MCF 10A (cell line): ENCODE measurements at regions not wholly inside any gene's neighbourhood (a gene's known extent, or its start where the extent isn't known, plus 50 kb on each side); places are given as distances from the start of the nearest gene placed in this dataset.

Experiments
- BruUV-seq: library from RNA; stranded (reverse); fragments of 400-500 nt; replicated peaks from 2 replicates; lab custom pipeline; 2021; lab: Mats Ljungman, UMichigan
- CTCF ChIA-PET: fragments of 300-600 bp; sonication (Branson Sonifier 250); formaldehyde crosslinking; extraction: SDS; loops from one replicate; lab custom pipeline; 2021; ENCODE audit warnings: antibody characterized with exemption, inconsistent platforms; lab: Yijun Ruan, JAX
- POLR2A ChIA-PET: fragments of 300-600, 350-650 bp; sonication (Branson Sonifier 250); formaldehyde crosslinking; extraction: SDS; loops from one replicate; lab custom pipeline; 2020; ENCODE audit warnings: antibody characterized with exemption, inconsistent platforms; lab: Yijun Ruan, JAX
- DNase-seq: peaks from one replicate; pipeline ENCODE4 v3.0.0-alpha.2; 2018; ENCODE audit not compliant: unreplicated experiment
- H3K27ac Mint-ChIP-seq: one replicate; pipeline ENCODE4 v1.8.0; 2022; ENCODE audit warnings: mild to moderate bottlenecking, low read depth, mixed read lengths; ENCODE audit not compliant: unreplicated experiment
- H3K27me3 Mint-ChIP-seq: one replicate; pipeline ENCODE4 v1.8.0; 2022; ENCODE audit warnings: mixed read lengths; ENCODE audit not compliant: insufficient read depth, unreplicated experiment
- H3K36me3 Mint-ChIP-seq: one replicate; pipeline ENCODE4 v1.8.0; 2022; ENCODE audit warnings: mild to moderate bottlenecking, moderate library complexity, mixed read lengths; ENCODE audit not compliant: insufficient read depth, unreplicated experiment
- H3K4me1 Mint-ChIP-seq: one replicate; pipeline ENCODE4 v1.8.0; 2022; ENCODE audit warnings: mixed read lengths; ENCODE audit not compliant: insufficient read depth, unreplicated experiment
- H3K4me3 Mint-ChIP-seq: one replicate; pipeline ENCODE4 v1.8.0; 2022; ENCODE audit warnings: mild to moderate bottlenecking, moderate library complexity, mixed read lengths; ENCODE audit not compliant: unreplicated experiment
- H3K9me3 Mint-ChIP-seq: one replicate; pipeline ENCODE4 v1.8.0; 2022; ENCODE audit warnings: mixed read lengths; ENCODE audit not compliant: unreplicated experiment
- CTCF ChIP-seq: fragments of 200-600 bp; IDR thresholded peaks from one replicate; pipeline ENCODE4 v1.8.0; 2022; ENCODE audit warnings: antibody characterized with exemption, mild to moderate bottlenecking; ENCODE audit not compliant: unreplicated experiment
- intact Hi-C: fragments of 100-400 bp; cut with micrococcal nuclease; formaldehyde crosslinking; loops from 2 replicates; pipeline ENCODE4 v1.14.1; 2022

GRCh38 chr5:29960323-29960722 lies 1233.2 kb upstream of the CDH6 start:
- no peak for TF ChIP-seq CTCF
- peaks cover 6% of the 10 kb centered on the region for H3K36me3 Mint-ChIP-seq
- H3K9me3 Mint-ChIP-seq, result no peaks in the 10 kb centered on the region
- BruUV-seq, result no TSS peak
- intact Hi-C loops, result no loop called here
- ChIA-PET CTCF (no interaction called here), POLR2A (no interaction called here)
- H3K4me3 Mint-ChIP-seq, result no peak overlapping the region
- DNase-seq, result no peak
- no peaks in the 10 kb centered on the region for H3K27me3 Mint-ChIP-seq
- H3K4me1 Mint-ChIP-seq, result no peaks in the 10 kb centered on the region
- H3K27ac Mint-ChIP-seq, result no peak overlapping the region

- ChIA-PET POLR2A (no interaction called here), CTCF (interaction anchor here (0.7 to 0.9 kb wide), 2 partner anchors 24 to 688 kb away, joined by 3 to 4 read pairs; no protein-coding TSS in a partner anchor)
- Mint-ChIP-seq H3K4me3 (no peak overlapping the region), H3K27me3 (no peaks in the 10 kb centered on the region), H3K27ac (no peak overlapping the region), H3K9me3 (no peaks in the 10 kb centered on the region), H3K4me1 (no peaks in the 10 kb centered on the region), H3K36me3 (no peaks in the 10 kb centered on the region)
- no TSS peak for BruUV-seq
- intact Hi-C loops, result no loop called here
- no peak for DNase-seq
- no peak for TF ChIP-seq CTCF
Observed at GRCh38 chr5:29950416-29951145, 1242.9 kb upstream of the CDH6 start.

GRCh38 chr5:29949301-29949872 lies 1244.1 kb upstream of the CDH6 start:
- Mint-ChIP-seq H3K36me3 (no peaks in the 10 kb centered on the region), H3K9me3 (no peaks in the 10 kb centered on the region), H3K27me3 (no peaks in the 10 kb centered on the region), H3K27ac (no peak overlapping the region), H3K4me3 (no peak overlapping the region), H3K4me1 (no peaks in the 10 kb centered on the region)
- ChIA-PET POLR2A (no interaction called here), CTCF (no interaction called here)
- no peak for DNase-seq
- intact Hi-C loops, result no loop called here
- no TSS peak for BruUV-seq
- no peak for TF ChIP-seq CTCF

- no peak overlapping the region for H3K27ac Mint-ChIP-seq
- no peaks in the 10 kb centered on the region for H3K9me3 Mint-ChIP-seq
- TF ChIP-seq CTCF, result no peak
- no peaks in the 10 kb centered on the region for H3K4me1 Mint-ChIP-seq
- intact Hi-C loops, result no loop called here
- ChIA-PET CTCF (no interaction called here), POLR2A (interaction anchor here (0.6 kb wide), 1 partner anchor 1349 kb away, joined by 3 read pairs; no protein-coding TSS in a partner anchor)
- H3K36me3 Mint-ChIP-seq, result no peaks in the 10 kb centered on the region
- H3K27me3 Mint-ChIP-seq, result no peaks in the 10 kb centered on the region
- DNase-seq, result no peak
- no TSS peak for BruUV-seq
- H3K4me3 Mint-ChIP-seq, result no peak overlapping the region
Observed at GRCh38 chr5:29944327-29944726, 1249.2 kb upstream of the CDH6 start.
